ENCODE measurements at regions not wholly inside any gene's neighbourhood (a gene's known extent, or its start where the extent isn't known, plus 50 kb on each side); places are given as distances from the start of the nearest gene placed in this dataset.

DNA sequence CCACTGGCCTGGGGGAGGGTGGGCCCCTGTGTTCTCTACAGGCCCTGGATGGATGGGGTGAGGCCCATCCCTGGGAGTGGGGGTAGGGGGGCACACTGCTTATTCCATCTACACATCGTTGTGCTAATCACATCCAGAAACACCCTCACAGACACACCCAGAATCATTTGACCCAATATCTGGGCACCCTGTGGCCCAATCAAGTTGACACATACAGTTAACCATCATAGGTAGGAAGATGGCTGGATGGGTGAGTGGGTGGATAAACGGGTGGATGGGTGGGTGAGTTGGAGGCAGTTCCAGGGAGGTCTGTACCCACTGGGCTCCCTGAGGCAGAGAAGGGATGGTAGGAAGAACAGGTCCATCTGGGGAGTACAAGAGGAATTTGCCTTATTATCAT, 81.3 kb upstream of the LINC01488 start:
- TF ChIP-seq CTCF (IDR thresholded peaks at IDR 0.05) (no peak), POLR2A (IDR thresholded peaks at IDR 0.05) (no peak)
